ENCODE measurements at regions not wholly inside any gene's neighbourhood (a gene's known extent, or its start where the extent isn't known, plus 50 kb on each side); places are given as distances from the start of the nearest gene placed in this dataset.

GRCh38 chr3:74538669-74539068 is 75.8 kb downstream of the CNTN3 start:
- no peaks in the 10 kb centered on the region for H3K79me2 ChIP-seq (ENCODE audit: insufficient read depth)
- WGBS (ENCODE audit: low lambda C conversion rate) = 50% methylated on average over 1 of the region's 1 CpG
- H2AFZ ChIP-seq (ENCODE audit: low read depth) = no peak overlapping the region
- no peaks in the 10 kb centered on the region for H3K9me2 ChIP-seq
- H3K27me3 ChIP-seq (ENCODE audit: insufficient read depth) = no peaks in the 10 kb centered on the region
- H4K20me1 ChIP-seq (ENCODE audit: insufficient read depth) = no peaks in the 10 kb centered on the region
- no peaks in the 10 kb centered on the region for H3K36me3 ChIP-seq (replicated peaks in 1 of 2; ENCODE audit: control insufficient read depth in 1 of 2, insufficient read depth in 2 of 2, low read length in 1 of 2)
- H3K9me3 ChIP-seq = no peaks in the 10 kb centered on the region
- H3F3A ChIP-seq (replicated peaks; ENCODE audit: insufficient read depth) = no peaks in the 10 kb centered on the region
- ChIA-PET POLR2A (no interaction called here), CTCF (no interaction called here)
- TF ChIP-seq PBX3 (IDR thresholded peaks at IDR 0.05) (no peak), RCOR1 (IDR thresholded peaks at IDR 0.05; ENCODE audit: low read length) (no peak), USF2 (IDR thresholded peaks at IDR 0.05; ENCODE audit: borderline replicate concordance, low read depth, low read length) (no peak), CHD2 (IDR thresholded peaks at IDR 0.05; ENCODE audit: low read length, partially characterized antibody) (no peak), YY1 (IDR thresholded peaks at IDR 0.05; ENCODE audit: low read depth) (no peak), CTCF (IDR thresholded peaks at IDR 0.05) (no peak), FOXM1 (IDR thresholded peaks at IDR 0.05; ENCODE audit: low read depth) (no peak), JUND (IDR thresholded peaks at IDR 0.05) (no peak), GABPA (IDR thresholded peaks at IDR 0.05; ENCODE audit: low read depth) (no peak), IRF3 (IDR thresholded peaks at IDR 0.05; ENCODE audit: low read depth, low read length) (no peak), SIN3A (IDR thresholded peaks at IDR 0.05; ENCODE audit: borderline replicate concordance, low read depth, low read length) (no peak)
- no peak overlapping the region for H3K9ac ChIP-seq
- H3K4me3 ChIP-seq (ENCODE audit: low read depth in 2 of 2, low read length in 1 of 2) = no peak overlapping the region
- peaks cover 0 to 12% of the 10 kb centered on the region in 2 experiments; a peak in 1 of 4 replicates for H3K4me1 ChIP-seq (ENCODE audit: control insufficient read depth in 1 of 2, insufficient read depth in 2 of 2, low read depth in 1 of 2, low read length in 1 of 2)
- no peak overlapping the region for H3K4me2 ChIP-seq
- no peak overlapping the region for H3K27ac ChIP-seq (ENCODE audit: low read depth in 2 of 2, low read length in 1 of 2)
- DNase-seq = no peak

GRCh38 chr3:74537857-74538256 is 76.6 kb downstream of the CNTN3 start:
- ChIA-PET POLR2A (no interaction called here), CTCF (no interaction called here)
- Histone ChIP-seq H3K36me3 (replicated peaks in 1 of 2; ENCODE audit: control insufficient read depth in 1 of 2, insufficient read depth in 2 of 2, low read length in 1 of 2) (no peaks in the 10 kb centered on the region), H3K4me1 (ENCODE audit: control insufficient read depth in 1 of 2, insufficient read depth in 2 of 2, low read depth in 1 of 2, low read length in 1 of 2) (peaks cover 0 to 15% of the 10 kb centered on the region in 2 experiments; a peak in 1 of 4 replicates), H3K9ac (no peak overlapping the region), H3K27me3 (ENCODE audit: insufficient read depth) (no peaks in the 10 kb centered on the region), H4K20me1 (ENCODE audit: insufficient read depth) (no peaks in the 10 kb centered on the region), H3K9me3 (no peaks in the 10 kb centered on the region), H3K4me2 (0 out of 2 replicates have a peak overlapping the region, but pooled peaks have one; percentile 4), H2AFZ (ENCODE audit: low read depth) (no peak overlapping the region), H3K79me2 (ENCODE audit: insufficient read depth) (no peaks in the 10 kb centered on the region), H3K9me2 (no peaks in the 10 kb centered on the region), H3K4me3 (ENCODE audit: low read depth in 2 of 2, low read length in 1 of 2) (no peak overlapping the region), H3K27ac (ENCODE audit: low read depth in 2 of 2, low read length in 1 of 2) (peak overlapping the region in 1 of 2 experiments; percentile 63; a peak in 2 of 4 replicates), H3F3A (replicated peaks; ENCODE audit: insufficient read depth) (peaks cover 4% of the 10 kb centered on the region)
- no peak for DNase-seq
- no peak for TF ChIP-seq GATA2 (CRISPR knock-in tag; IDR thresholded peaks at IDR 0.05)
- TF ChIP-seq GABPA (IDR thresholded peaks at IDR 0.05; ENCODE audit: low read depth) = no peak
- TF ChIP-seq SIN3A (IDR thresholded peaks at IDR 0.05; ENCODE audit: borderline replicate concordance, low read depth, low read length) = no peak
- no peak for TF ChIP-seq FOXM1 (IDR thresholded peaks at IDR 0.05; ENCODE audit: low read depth)
- no peak for TF ChIP-seq FOSL2 (IDR thresholded peaks at IDR 0.05; ENCODE audit: borderline replicate concordance, low read depth)
- no peak for TF ChIP-seq MAX (IDR thresholded peaks at IDR 0.05; ENCODE audit: low read depth)
- TF ChIP-seq RFX5 (IDR thresholded peaks at IDR 0.05; ENCODE audit: low read length) = no peak
- 74% methylated on average over 2 of the region's 2 CpGs for WGBS (ENCODE audit: low lambda C conversion rate)
